B cell (primary cell): ENCODE measurements at regions not wholly inside any gene's neighbourhood (a gene's known extent, or its start where the extent isn't known, plus 50 kb on each side); places are given as distances from the start of the nearest gene placed in this dataset.

ENCODE experiments used
- CTCF ChIP-seq: fragments of 200-600 bp; IDR thresholded peaks from one replicate; pipeline ENCODE4 v1.8.0; 2022; ENCODE audit warnings: antibody characterized with exemption, mild to moderate bottlenecking
- EZH2 ChIP-seq: IDR thresholded peaks from 2 replicates; pipeline ENCODE4 v1.6.1; 2012; ENCODE audit warnings: borderline replicate concordance, low read depth, mild to moderate bottlenecking, moderate library complexity, low read length; ENCODE audit not compliant: insufficient read depth, poor library complexity, severe bottlenecking

DNA sequence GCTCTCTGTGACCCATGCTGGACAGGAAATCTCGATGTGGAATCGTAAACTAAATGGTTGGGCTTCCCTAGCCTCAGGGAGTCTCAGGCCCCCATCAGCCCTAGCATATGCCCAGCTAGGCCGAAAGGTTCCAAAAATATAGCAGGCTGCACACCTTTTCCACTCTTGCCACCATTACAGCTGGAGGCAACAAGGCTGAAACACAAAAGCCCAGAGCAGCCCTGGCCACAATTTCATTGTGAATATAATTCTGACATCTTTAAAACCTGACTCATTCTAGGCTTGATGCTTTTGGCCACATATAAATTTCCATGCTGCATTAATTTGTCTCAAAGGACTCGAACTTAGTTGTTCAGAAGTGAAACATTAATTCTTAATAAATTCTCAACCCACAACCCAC lies 382.2 kb downstream of the GRIN2B start:
- TF ChIP-seq CTCF (no peak), EZH2 (no peak)
